Kidney (tissue), 13 donors: ENCODE measurements at regions not wholly inside any gene's neighbourhood (a gene's known extent, or its start where the extent isn't known, plus 50 kb on each side); places are given as distances from the start of the nearest gene placed in this dataset.

Source experiments
- DNase-seq, 5 donors: peaks; one replicate each; pipeline ENCODE4 v3.0.0-alpha.2; 2013 to 2020
- FAIRE-seq: peaks from 2 replicates; lab custom pipeline; 2012; peaks lifted over from hg19 to GRCh38; lab: Jason Lieb, UNC
- H3K27ac ChIP-seq, 2 donors: one replicate each; pipeline ENCODE4 v1.7.0; 2013; ENCODE audit warnings: low read depth in 2 of 2, low read length in 2 of 2, inconsistent platforms in 1 of 2
- H3K27me3 ChIP-seq: one replicate; pipeline ENCODE4 v1.7.1; 2013; ENCODE audit warnings: low read length, inconsistent platforms; ENCODE audit not compliant: control insufficient read depth, insufficient read depth
- H3K36me3 ChIP-seq, 3 donors: one replicate each; pipeline versions ENCODE4 v1.7.0 to v1.7.1; 2013; ENCODE audit warnings: low read length in 3 of 3, control low read depth in 1 of 3, inconsistent platforms in 1 of 3; ENCODE audit not compliant: insufficient read depth in 3 of 3, control insufficient read depth in 2 of 3
- H3K4me1 ChIP-seq, 3 donors: one replicate each; pipeline versions ENCODE4 v1.7.0 to v1.7.1; 2013; ENCODE audit warnings: low read length in 3 of 3, inconsistent platforms in 1 of 3, low read depth in 1 of 3; ENCODE audit not compliant: control insufficient read depth in 2 of 3, insufficient read depth in 2 of 3
- H3K4me3 ChIP-seq, 3 donors: one replicate each; pipeline versions ENCODE4 v1.7.0 to v1.8.1; 2013; ENCODE audit warnings: low read length in 3 of 3, control low read depth in 1 of 3, inconsistent platforms in 1 of 3
- H3K9ac ChIP-seq, 3 donors: one replicate each; pipeline versions ENCODE4 v1.7.0 to v1.7.1; 2013; ENCODE audit warnings: low read length in 3 of 3, control low read depth in 1 of 3, inconsistent platforms in 1 of 3
- H3K9me3 ChIP-seq, 3 donors: one replicate each; pipeline versions ENCODE4 v1.7.0 to v1.7.1; 2013; ENCODE audit warnings: low read length in 3 of 3, control low read depth in 1 of 3, inconsistent platforms in 1 of 3; ENCODE audit not compliant: control insufficient read depth in 2 of 3, insufficient read depth in 1 of 3
- CTCF ChIP-seq: IDR thresholded peaks from 3 replicates; pipeline ENCODE4 v1.5.1; 2012; ENCODE audit warnings: mild to moderate bottlenecking, moderate library complexity, borderline replicate concordance; ENCODE audit not compliant: insufficient read depth; ENCODE audit errors: extremely low read depth
- intact Hi-C: fragments of 100-400 bp; cut with DNase I; formaldehyde crosslinking; loops from one replicate; pipeline ENCODE4 v1.11.1; 2022
- donor health status: control.
- donor health status: control.
- donor health status: control.
- donor health status: control.
- donor health status: control.
- donor health status: DM: yes; HTN: yes; CAD: no.
- donor health status: Normal renal cell carcinoma (clear cell type).

- Histone ChIP-seq H3K27me3 (no peaks in the 10 kb centered on the region), H3K4me3 (no peak overlapping the region), H3K9me3 (no peaks in the 10 kb centered on the region), H3K4me1 (peaks cover 0 to 5% (median 2%) of the 10 kb centered on the region in 3 donors), H3K27ac (no peak overlapping the region), H3K9ac (no peak overlapping the region), H3K36me3 (no peaks in the 10 kb centered on the region)
- FAIRE-seq (no peak), DNase-seq (no peak)
- TF ChIP-seq CTCF: no peak
- intact Hi-C loops: no loop called here
These were observed 235.6 kb downstream of the BCL11A start for GRCh38 chr2:60317844-60318243.

GRCh38 chr2:60317034-60317386, 236.4 kb downstream of the BCL11A start:
- no peak for FAIRE-seq
- TF ChIP-seq CTCF: no peak
- Histone ChIP-seq H3K4me1 (peaks cover 0 to 5% (median 2%) of the 10 kb centered on the region in 3 donors), H3K9me3 (no peaks in the 10 kb centered on the region), H3K27ac (no peak overlapping the region), H3K4me3 (no peak overlapping the region), H3K9ac (no peak overlapping the region), H3K36me3 (no peaks in the 10 kb centered on the region), H3K27me3 (no peaks in the 10 kb centered on the region)
- intact Hi-C loops: no loop called here
- no peak for DNase-seq

GRCh38 chr2:60316381-60317033, 236.9 kb downstream of the BCL11A start:
- H3K36me3 ChIP-seq: no peaks in the 10 kb centered on the region
- H3K4me3 ChIP-seq: no peak overlapping the region
- H3K27me3 ChIP-seq: no peaks in the 10 kb centered on the region
- no peak overlapping the region for H3K27ac ChIP-seq
- DNase-seq: peak in 4 of 5 donors; percentile 60 to 77 (median 67)
- intact Hi-C loops: no loop called here
- peaks cover 0 to 5% (median 2%) of the 10 kb centered on the region in 3 donors for H3K4me1 ChIP-seq
- TF ChIP-seq CTCF: no peak
- no peak for FAIRE-seq
- no peak overlapping the region for H3K9ac ChIP-seq
- H3K9me3 ChIP-seq: no peaks in the 10 kb centered on the region
